ENCODE measurements at regions not wholly inside any gene's neighbourhood (a gene's known extent, or its start where the extent isn't known, plus 50 kb on each side); places are given as distances from the start of the nearest gene placed in this dataset.

GRCh38 chr20:21033817-21034216, 72.3 kb downstream of the LINC00237 start:
- Mint-ChIP-seq H3K9me3 (no peaks in the 10 kb centered on the region), H3K4me3 (no peak overlapping the region), H3K36me3 (no peaks in the 10 kb centered on the region), H3K4me1 (no peaks in the 10 kb centered on the region), H3K27ac (no peak overlapping the region), H3K27me3 (peaks cover 10% of the 10 kb centered on the region)
- no peak for DNase-seq
- CTCF ChIA-PET, result no interaction called here

GRCh38 chr20:21031666-21032065, 74.5 kb downstream of the LINC00237 start:
- Mint-ChIP-seq H3K36me3 (no peaks in the 10 kb centered on the region), H3K4me3 (no peak overlapping the region), H3K27me3 (peaks cover 10% of the 10 kb centered on the region), H3K9me3 (no peaks in the 10 kb centered on the region), H3K27ac (no peak overlapping the region), H3K4me1 (no peaks in the 10 kb centered on the region)
- no peak for DNase-seq
- CTCF ChIA-PET, result no interaction called here

GRCh38 chr20:21029341-21029740, 76.8 kb downstream of the LINC00237 start:
- H3K9me3 Mint-ChIP-seq, result no peaks in the 10 kb centered on the region
- no peak overlapping the region for H3K27ac Mint-ChIP-seq
- H3K27me3 Mint-ChIP-seq, result peaks cover 10% of the 10 kb centered on the region
- no peaks in the 10 kb centered on the region for H3K36me3 Mint-ChIP-seq
- DNase-seq, result no peak
- no peaks in the 10 kb centered on the region for H3K4me1 Mint-ChIP-seq
- H3K4me3 Mint-ChIP-seq, result no peak overlapping the region
- CTCF ChIA-PET, result no interaction called here

GRCh38 chr20:21028921-21029320, 77.2 kb downstream of the LINC00237 start:
- H3K27me3 Mint-ChIP-seq, result peaks cover 10% of the 10 kb centered on the region
- no peaks in the 10 kb centered on the region for H3K9me3 Mint-ChIP-seq
- no peak overlapping the region for H3K4me3 Mint-ChIP-seq
- no peaks in the 10 kb centered on the region for H3K4me1 Mint-ChIP-seq
- H3K27ac Mint-ChIP-seq, result no peak overlapping the region
- no peaks in the 10 kb centered on the region for H3K36me3 Mint-ChIP-seq
- CTCF ChIA-PET, result no interaction called here
- no peak for DNase-seq

- no peak for DNase-seq
- Mint-ChIP-seq H3K4me1 (no peaks in the 10 kb centered on the region), H3K4me3 (no peak overlapping the region), H3K36me3 (no peaks in the 10 kb centered on the region), H3K9me3 (no peaks in the 10 kb centered on the region), H3K27me3 (peaks cover 10% of the 10 kb centered on the region), H3K27ac (no peak overlapping the region)
- CTCF ChIA-PET, result interaction anchor here (1.6 kb wide), 1 partner anchor 20 kb away, joined by 5 read pairs; no protein-coding TSS in a partner anchor
Measured at GRCh38 chr20:21028436-21028835, 77.7 kb downstream of the LINC00237 start.

DNA sequence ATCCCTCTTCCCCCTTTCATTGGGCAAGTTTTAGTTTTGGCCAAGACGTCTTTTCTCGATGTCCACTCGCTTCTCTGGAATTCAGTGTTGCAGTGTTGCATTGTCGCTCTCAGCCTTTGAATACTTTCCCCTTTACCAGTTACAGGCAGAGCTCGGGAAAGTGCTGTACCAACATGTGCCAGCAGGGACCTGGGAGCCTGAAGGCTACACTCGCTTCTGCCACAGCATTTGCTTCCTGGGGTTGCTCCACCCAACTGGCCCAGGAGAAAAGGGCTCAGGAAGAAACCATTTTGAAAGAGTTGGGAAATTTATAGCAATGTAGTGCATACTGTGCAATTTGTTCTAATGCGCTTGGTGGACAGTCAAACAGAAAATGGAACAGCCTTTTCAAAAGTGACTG, 78.6 kb downstream of the LINC00237 start:
- no peaks in the 10 kb centered on the region for H3K36me3 Mint-ChIP-seq
- H3K27ac Mint-ChIP-seq, result no peak overlapping the region
- no peak overlapping the region for H3K4me3 Mint-ChIP-seq
- no peaks in the 10 kb centered on the region for H3K4me1 Mint-ChIP-seq
- no peak for DNase-seq
- peaks cover 10% of the 10 kb centered on the region for H3K27me3 Mint-ChIP-seq
- no peaks in the 10 kb centered on the region for H3K9me3 Mint-ChIP-seq
- CTCF ChIA-PET, result interaction anchor here (1.6 kb wide), 1 partner anchor 20 kb away, joined by 5 read pairs; no protein-coding TSS in a partner anchor

DNA sequence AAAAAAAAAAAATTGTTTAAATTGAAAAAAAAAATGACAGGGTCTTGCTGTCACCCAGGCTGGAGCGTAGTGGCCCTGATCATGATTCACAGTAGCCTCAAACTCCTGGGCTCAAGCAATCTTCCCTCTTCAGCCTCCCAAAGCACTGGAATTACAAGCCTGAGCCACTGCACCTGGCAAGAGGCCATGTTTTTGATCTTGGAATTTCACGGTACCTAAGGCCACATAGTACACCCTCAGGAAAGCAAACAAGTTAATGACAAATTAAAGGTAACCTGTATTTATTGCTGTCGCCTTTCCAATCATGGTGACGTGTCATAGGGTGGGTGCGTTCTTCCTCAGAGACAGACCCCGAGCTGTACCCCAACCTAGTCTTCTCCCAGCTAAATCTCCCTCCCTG, 79.2 kb downstream of the LINC00237 start:
- Mint-ChIP-seq H3K4me3 (no peak overlapping the region), H3K36me3 (no peaks in the 10 kb centered on the region), H3K27ac (no peak overlapping the region), H3K27me3 (peaks cover 10% of the 10 kb centered on the region), H3K4me1 (no peaks in the 10 kb centered on the region), H3K9me3 (no peaks in the 10 kb centered on the region)
- DNase-seq, result no peak
- CTCF ChIA-PET, result interaction anchor here (1.6 kb wide), 1 partner anchor 21 kb away, joined by 5 read pairs; no protein-coding TSS in a partner anchor

- CTCF ChIA-PET, result no interaction called here
- Mint-ChIP-seq H3K4me3 (no peak overlapping the region), H3K9me3 (no peaks in the 10 kb centered on the region), H3K4me1 (no peaks in the 10 kb centered on the region), H3K36me3 (no peaks in the 10 kb centered on the region), H3K27me3 (peaks cover 25% of the 10 kb centered on the region), H3K27ac (no peak overlapping the region)
- DNase-seq, result no peak
Measured at GRCh38 chr20:21024420-21024819, 81.7 kb downstream of the LINC00237 start.

DNA sequence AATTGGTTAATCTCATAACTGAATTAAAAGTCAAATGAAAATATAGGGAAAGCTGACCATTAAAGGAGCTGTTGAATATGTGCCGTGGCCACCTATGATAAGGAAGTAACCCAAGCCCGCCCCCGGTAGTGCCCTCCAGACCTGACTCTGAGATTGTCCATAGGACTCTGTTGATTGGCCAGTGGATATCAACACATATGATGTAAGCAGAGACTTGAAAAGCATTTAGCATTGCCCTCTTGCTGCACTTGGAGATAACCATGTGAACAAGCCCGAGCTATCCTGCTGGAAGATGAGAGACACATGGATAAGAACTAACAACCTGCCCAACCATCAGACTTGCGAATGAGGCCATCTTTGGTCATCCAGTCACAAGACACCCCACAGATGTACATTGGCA, 83.2 kb downstream of the LINC00237 start:
- DNase-seq, result no peak
- CTCF ChIA-PET, result interaction anchor here (0.5 kb wide), 1 partner anchor 23 kb away, joined by 3 read pairs; no protein-coding TSS in a partner anchor
- no peak overlapping the region for H3K27ac Mint-ChIP-seq
- H3K4me1 Mint-ChIP-seq, result no peaks in the 10 kb centered on the region
- peaks cover 31% of the 10 kb centered on the region for H3K27me3 Mint-ChIP-seq
- no peaks in the 10 kb centered on the region for H3K9me3 Mint-ChIP-seq
- H3K36me3 Mint-ChIP-seq, result no peaks in the 10 kb centered on the region
- H3K4me3 Mint-ChIP-seq, result no peak overlapping the region

GRCh38 chr20:21021472-21021790, 84.7 kb downstream of the LINC00237 start:
- Mint-ChIP-seq H3K4me3 (no peak overlapping the region), H3K9me3 (no peaks in the 10 kb centered on the region), H3K27me3 (peaks cover 37% of the 10 kb centered on the region), H3K27ac (no peak overlapping the region), H3K4me1 (no peaks in the 10 kb centered on the region), H3K36me3 (no peaks in the 10 kb centered on the region)
- CTCF ChIA-PET, result no interaction called here
- no peak for DNase-seq

GRCh38 chr20:21020659-21021471, 85.3 kb downstream of the LINC00237 start:
- Mint-ChIP-seq H3K9me3 (no peaks in the 10 kb centered on the region), H3K4me3 (no peak overlapping the region), H3K36me3 (no peaks in the 10 kb centered on the region), H3K27ac (no peak overlapping the region), H3K27me3 (peaks cover 40% of the 10 kb centered on the region), H3K4me1 (no peaks in the 10 kb centered on the region)
- CTCF ChIA-PET, result no interaction called here
- no peak for DNase-seq

GRCh38 chr20:21019814-21020658, 86.1 kb downstream of the LINC00237 start:
- H3K4me3 Mint-ChIP-seq, result no peak overlapping the region
- CTCF ChIA-PET, result no interaction called here
- peaks cover 40% of the 10 kb centered on the region for H3K27me3 Mint-ChIP-seq

DNA sequence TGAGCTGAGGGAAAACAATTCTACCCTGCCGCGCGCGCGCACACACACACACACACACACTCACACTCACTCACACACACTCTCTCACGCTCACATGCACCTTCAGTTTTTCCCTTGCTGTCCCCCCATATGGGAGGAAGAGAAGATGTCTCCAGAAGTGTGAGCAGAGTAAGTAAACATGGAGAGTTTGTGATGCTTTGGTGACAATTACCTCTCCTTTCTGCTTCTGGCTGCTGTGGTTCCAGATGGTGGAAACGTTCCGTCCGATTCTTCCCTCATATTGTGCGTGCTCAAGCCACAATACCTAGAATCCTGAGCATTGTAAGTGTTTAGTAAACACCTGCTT, 86.7 kb downstream of the LINC00237 start:
- H3K4me3 Mint-ChIP-seq, result no peak overlapping the region
- CTCF ChIA-PET, result no interaction called here
- H3K27ac Mint-ChIP-seq, result no peak overlapping the region
- no peaks in the 10 kb centered on the region for H3K36me3 Mint-ChIP-seq
- H3K4me1 Mint-ChIP-seq, result no peaks in the 10 kb centered on the region
- no peaks in the 10 kb centered on the region for H3K9me3 Mint-ChIP-seq
- peaks cover 40% of the 10 kb centered on the region for H3K27me3 Mint-ChIP-seq
- no peak for DNase-seq

More at GRCh38 chr20:21019814-21020658, 86.1 kb downstream of the LINC00237 start:
- DNase-seq, result no peak
- Mint-ChIP-seq H3K9me3 (no peaks in the 10 kb centered on the region), H3K36me3 (no peaks in the 10 kb centered on the region), H3K4me1 (no peaks in the 10 kb centered on the region), H3K27ac (no peak overlapping the region)

DNA sequence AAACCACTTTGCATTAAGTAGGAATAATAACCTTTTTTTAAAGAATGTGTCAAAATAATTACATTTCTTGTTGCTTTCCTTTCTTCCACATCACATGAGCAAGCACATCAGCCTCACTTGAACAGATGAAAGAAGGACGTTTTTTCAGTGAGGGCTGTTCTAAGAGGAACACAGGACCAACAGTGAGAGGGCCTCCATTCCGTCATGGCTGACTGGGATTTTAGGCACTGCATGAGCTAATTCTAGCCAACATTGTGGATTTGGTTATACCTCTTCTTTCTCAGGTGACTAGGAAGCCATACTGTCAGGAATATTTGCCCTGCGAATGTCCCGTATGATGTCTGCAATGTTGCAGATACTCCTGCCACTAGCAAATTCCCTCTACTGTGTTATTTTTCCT, 87.6 kb downstream of the LINC00237 start:
- no peaks in the 10 kb centered on the region for H3K36me3 Mint-ChIP-seq
- DNase-seq, result no peak
- H3K27ac Mint-ChIP-seq, result no peak overlapping the region
- no peak overlapping the region for H3K4me3 Mint-ChIP-seq
- H3K4me1 Mint-ChIP-seq, result no peaks in the 10 kb centered on the region
- CTCF ChIA-PET, result no interaction called here
- no peaks in the 10 kb centered on the region for H3K9me3 Mint-ChIP-seq
- H3K27me3 Mint-ChIP-seq, result peaks cover 40% of the 10 kb centered on the region

GRCh38 chr20:21017528-21018085, 88.6 kb downstream of the LINC00237 start:
- H3K4me3 Mint-ChIP-seq, result no peak overlapping the region
- CTCF ChIA-PET, result no interaction called here
- H3K27me3 Mint-ChIP-seq, result peaks cover 40% of the 10 kb centered on the region
- H3K36me3 Mint-ChIP-seq, result no peaks in the 10 kb centered on the region
- no peaks in the 10 kb centered on the region for H3K4me1 Mint-ChIP-seq
- H3K9me3 Mint-ChIP-seq, result no peaks in the 10 kb centered on the region
- DNase-seq, result no peak
- no peak overlapping the region for H3K27ac Mint-ChIP-seq

Data from activated naive CD4-positive, alpha-beta T cell treated with anti-CD3 and anti-CD28 coated beads, Interleukin-2, amount 10 ng/mL, durations not matched to agents 7 days and 5 days (primary cell).